OCI-LY3 (cell line): ENCODE measurements at regions not wholly inside any gene's neighbourhood (a gene's known extent, or its start where the extent isn't known, plus 50 kb on each side); places are given as distances from the start of the nearest gene placed in this dataset.

Source experiments
- EZH2phosphoT487 ChIP-seq: fragments of 200-600 bp; shearing (Covaris generic); IDR thresholded peaks from 2 replicates; pipeline ENCODE4 v1.6.1; 2018; ENCODE audit warnings: antibody characterized with exemption, mixed run types, low read depth
- TF ChIP-seq, protein P1 (sequence below): fragments of 200-600, 300-600 bp; sonication (generic); IDR thresholded peaks from 2 replicates; pipeline ENCODE4 v1.5.1; 2014; ENCODE audit warnings: antibody characterized with exemption, low read length, low read depth

DNA sequence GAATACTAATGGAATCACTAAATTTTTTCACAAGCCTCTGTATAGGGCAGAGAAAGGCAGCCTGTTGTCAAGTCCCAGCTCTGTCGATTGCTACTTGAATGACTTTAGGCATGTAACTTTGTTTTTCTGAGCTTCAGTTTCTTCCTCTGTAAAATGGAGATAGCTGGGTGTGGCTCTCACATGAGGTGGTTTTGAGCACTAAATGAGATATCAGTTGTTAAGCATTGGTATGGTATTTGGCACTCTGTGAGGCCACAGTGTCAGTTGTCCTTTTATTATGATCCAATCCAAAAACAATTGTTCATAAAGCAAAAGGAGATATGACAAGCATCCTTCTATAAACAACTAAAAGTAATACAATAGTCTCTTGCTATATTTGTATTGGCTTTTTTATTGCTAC lies 120.6 kb downstream of the DUSP6 start:
- TF ChIP-seq, protein P1, sequence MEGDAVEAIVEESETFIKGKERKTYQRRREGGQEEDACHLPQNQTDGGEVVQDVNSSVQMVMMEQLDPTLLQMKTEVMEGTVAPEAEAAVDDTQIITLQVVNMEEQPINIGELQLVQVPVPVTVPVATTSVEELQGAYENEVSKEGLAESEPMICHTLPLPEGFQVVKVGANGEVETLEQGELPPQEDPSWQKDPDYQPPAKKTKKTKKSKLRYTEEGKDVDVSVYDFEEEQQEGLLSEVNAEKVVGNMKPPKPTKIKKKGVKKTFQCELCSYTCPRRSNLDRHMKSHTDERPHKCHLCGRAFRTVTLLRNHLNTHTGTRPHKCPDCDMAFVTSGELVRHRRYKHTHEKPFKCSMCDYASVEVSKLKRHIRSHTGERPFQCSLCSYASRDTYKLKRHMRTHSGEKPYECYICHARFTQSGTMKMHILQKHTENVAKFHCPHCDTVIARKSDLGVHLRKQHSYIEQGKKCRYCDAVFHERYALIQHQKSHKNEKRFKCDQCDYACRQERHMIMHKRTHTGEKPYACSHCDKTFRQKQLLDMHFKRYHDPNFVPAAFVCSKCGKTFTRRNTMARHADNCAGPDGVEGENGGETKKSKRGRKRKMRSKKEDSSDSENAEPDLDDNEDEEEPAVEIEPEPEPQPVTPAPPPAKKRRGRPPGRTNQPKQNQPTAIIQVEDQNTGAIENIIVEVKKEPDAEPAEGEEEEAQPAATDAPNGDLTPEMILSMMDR, result no peak
- no peak for TF ChIP-seq EZH2phosphoT487
